CD1c-positive myeloid dendritic cell (primary cell): ENCODE measurements at regions not wholly inside any gene's neighbourhood (a gene's known extent, or its start where the extent isn't known, plus 50 kb on each side); places are given as distances from the start of the nearest gene placed in this dataset.

Experiments
- DNase-seq: peaks from one replicate; pipeline ENCODE4 v3.0.0-alpha.2; 2016; ENCODE audit errors: extremely low spot score

- DNase-seq = no peak
Observed at GRCh38 chr6:147621263-147621662, 112.8 kb downstream of the SAMD5 start.

- no peak for DNase-seq
Observed at GRCh38 chr6:147621961-147622360, 113.5 kb downstream of the SAMD5 start.

GRCh38 chr6:147624946-147625515 lies 116.5 kb downstream of the SAMD5 start:
- no peak for DNase-seq

GRCh38 chr6:147625946-147626345 lies 117.5 kb downstream of the SAMD5 start:
- no peak for DNase-seq

GRCh38 chr6:147627411-147627810 lies 118.9 kb downstream of the SAMD5 start:
- no peak for DNase-seq

DNA sequence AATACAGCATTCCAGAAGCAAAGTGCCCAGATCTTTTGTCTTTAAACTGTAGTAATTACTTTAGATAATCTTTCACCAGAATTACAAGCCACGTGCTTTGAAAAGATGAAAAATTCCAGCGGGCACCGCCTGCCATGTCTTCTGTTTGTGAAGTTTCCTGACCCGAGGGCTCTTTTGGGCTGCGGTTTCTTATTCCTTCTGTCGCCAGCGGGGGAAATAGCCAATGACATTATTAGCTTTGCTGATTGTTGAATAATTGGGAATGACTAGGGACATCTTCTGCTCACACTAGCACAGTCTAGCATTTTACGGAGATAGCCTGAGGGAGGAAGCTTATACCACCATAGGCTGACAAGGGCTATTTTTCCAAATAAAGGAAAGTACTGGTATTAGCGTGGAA lies 124.7 kb downstream of the SAMD5 start:
- DNase-seq = no peak

DNA sequence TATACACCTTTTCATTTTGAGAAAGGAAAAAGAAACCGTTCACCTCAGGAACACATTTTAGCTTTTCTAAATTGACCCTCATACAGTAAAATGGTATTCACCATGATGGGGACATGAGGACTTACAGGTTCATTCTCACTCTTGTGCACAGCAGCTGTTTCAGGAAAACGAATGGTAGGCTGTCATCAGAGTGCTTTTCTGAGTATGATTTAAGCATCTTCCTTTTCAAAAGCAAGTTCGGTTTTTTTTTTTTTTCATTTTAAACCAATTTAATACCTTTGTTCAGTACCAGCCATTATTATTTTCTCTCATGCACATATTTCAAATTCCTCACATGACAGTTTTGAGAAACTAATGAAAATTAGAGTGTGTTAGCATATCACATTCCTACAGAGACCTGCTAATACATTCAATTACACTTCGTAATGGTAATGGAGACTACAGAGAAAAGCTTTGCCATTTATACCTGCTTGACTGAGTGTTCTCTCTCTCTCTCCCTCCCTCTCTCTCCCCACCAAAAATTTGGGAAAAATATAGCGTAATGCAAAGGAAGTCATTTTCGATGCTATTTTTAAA lies 129.2 kb downstream of the SAMD5 start:
- DNase-seq = no peak

- no peak for DNase-seq
Observed at GRCh38 chr6:147639279-147639678, 130.8 kb downstream of the SAMD5 start.

DNA sequence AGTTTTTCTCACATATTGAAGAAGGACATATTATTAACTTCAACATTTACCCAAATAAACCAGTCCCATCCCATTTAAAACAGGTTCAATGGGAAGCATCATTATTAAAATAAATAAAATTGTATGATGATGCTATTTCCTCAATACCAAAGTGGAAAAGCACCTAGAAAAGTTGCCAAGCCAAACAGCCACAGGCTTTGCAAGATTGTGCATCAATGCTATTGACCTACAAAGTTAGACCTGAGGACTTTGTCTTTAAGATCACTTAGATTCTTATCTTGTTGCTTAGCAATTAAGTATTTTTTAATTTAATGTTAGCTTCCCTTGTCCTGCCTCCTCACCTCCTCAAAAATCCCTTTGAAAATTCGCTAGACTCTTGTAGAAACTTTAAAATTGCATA lies 132.1 kb downstream of the SAMD5 start:
- no peak for DNase-seq

DNA sequence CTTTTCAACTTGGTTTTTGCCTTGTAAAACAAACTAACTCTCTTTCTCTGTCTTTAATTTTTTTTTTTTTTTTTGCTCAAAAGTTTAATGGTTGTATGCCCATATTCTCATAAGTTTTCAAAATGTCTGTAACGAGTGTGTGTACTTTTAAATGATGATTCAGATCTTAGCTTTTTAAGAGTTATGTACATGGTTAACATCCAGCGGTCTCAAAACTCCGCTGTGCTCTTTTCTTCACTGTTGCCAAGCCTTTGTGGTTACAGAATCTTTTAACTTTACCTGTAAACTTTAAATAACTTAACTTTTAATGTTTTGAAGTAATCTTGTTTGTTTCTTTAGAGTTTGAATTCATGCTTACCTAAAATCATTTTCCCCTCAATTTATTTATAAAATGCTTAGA lies 133.0 kb downstream of the SAMD5 start:
- no peak for DNase-seq

DNA sequence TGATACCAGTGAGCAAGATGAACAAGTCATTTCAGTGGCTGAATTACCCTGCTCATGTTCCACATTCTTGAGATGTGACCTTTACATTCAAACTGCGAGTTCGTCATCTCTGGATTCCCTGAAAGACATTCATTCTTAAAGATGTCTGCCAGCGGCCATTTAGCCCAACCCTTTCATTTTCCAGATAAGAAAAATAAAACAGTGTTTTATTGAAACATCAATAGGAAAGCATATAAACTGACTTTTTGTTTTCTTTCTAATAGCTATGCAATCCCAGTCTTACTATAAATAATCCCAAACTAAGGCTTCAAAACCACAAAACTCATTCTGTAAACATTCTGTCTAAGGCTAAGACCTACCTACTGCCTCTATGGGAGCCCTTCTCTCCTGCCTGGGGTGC lies 134.0 kb downstream of the SAMD5 start:
- no peak for DNase-seq

DNA sequence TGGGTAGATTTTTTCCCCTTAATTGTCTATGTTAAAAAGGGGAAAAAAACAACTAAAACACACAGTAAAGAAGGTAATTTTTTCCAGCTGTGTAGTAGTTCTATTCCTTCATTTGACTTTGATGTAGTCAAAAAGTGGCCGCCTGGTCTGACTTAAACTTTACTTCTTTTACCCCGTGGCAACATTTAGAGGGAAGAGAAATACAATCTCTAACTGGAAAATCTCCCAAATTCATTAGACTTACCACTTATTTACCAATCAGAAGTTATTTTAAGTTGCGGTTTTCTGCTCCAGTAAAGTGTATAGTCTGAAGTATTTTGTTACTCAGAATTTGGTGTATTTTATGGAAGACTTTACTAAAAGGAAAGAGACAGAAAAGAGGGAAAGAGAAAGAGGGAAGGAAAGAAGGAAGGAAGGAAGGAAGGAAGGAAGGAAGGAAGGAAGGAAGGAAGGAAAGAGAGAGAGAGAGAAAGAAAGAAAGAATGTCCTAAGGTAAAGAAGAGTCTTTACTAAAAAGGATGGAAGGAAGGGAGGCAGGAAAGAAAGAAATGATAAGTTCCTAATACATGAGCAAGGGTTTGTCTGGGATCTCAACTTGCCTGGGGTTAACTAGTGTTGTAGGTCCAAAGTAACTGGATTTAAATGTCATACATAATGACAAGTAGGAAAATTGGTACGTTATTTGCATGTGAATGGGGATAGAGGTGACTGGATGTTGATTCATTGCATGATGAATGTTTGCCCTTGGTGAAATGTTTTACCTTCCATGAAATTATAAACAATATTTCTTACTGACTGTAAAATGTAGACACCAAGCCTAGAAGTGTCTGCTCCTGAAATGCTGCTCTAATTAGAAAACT lies 135.1 kb downstream of the SAMD5 start:
- no peak for DNase-seq

- no peak for DNase-seq
Observed at GRCh38 chr6:147648916-147649315, 140.4 kb downstream of the SAMD5 start.

- no peak for DNase-seq
Observed at GRCh38 chr6:147651249-147652063, 143.0 kb downstream of the SAMD5 start.

DNA sequence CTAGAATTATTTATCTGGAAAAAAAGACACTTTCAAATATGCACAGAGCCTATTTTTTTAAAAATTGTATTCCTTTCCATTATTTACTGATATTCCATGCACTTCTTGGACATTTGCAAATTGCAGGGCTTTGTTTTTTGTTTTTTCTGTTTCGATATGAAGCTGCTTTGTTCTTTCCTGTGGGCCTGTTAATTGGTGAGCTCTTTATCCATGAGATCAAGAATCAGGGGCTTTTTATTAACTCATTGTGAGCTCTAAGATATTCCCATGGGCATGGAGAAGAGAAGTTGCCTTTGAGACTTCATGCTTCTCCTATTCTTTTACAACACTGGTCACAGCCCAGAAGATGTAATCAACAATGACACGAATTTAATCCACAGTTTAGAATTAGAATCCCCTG lies 145.1 kb downstream of the SAMD5 start:
- no peak for DNase-seq

GRCh38 chr6:147654103-147654845 lies 145.8 kb downstream of the SAMD5 start:
- DNase-seq = no peak

- DNase-seq = no peak
Observed at GRCh38 chr6:147660334-147661311, 152.1 kb downstream of the SAMD5 start.

DNA sequence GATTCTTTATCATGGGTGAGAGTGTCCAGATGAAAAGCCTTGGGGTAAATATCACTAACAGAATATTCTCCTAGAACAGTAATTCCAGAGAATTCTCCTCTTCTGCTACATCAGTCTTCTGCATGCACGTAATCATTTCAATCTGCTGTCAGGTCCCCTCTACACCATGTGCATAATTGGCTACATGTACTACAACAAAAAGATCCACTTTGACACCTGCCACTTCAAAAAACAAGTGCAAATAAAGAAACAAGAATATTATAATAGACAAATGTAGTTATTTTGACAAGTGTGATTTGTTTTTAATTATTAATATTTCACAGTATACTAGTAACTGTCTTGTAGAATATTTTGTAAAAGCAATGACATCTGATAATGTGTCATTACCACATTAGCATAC lies 154.2 kb downstream of the SAMD5 start:
- DNase-seq = no peak

- no peak for DNase-seq
Observed at GRCh38 chr6:147664092-147664491, 155.6 kb downstream of the SAMD5 start.

DNA sequence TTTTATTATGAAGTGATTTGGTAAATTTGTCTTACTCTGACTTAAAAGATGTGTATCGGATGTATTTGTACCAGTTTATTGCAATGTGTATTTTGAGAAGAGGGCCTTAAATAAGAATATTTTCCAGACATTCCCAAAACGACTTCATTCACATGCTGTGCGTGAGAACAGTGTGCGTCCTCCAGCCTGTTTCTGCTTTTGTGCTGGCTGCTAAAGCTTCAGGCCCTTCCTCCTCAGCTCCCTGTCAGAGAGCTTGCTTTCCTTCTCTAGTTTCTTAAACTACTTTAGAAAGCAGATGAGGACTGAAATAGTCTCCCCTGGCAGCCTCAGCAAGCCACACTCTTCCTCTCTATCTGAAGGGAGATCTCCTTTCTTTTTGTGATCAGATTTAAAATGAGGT lies 157.8 kb downstream of the SAMD5 start:
- no peak for DNase-seq
